ENCODE measurements at regions not wholly inside any gene's neighbourhood (a gene's known extent, or its start where the extent isn't known, plus 50 kb on each side); places are given as distances from the start of the nearest gene placed in this dataset.

DNA sequence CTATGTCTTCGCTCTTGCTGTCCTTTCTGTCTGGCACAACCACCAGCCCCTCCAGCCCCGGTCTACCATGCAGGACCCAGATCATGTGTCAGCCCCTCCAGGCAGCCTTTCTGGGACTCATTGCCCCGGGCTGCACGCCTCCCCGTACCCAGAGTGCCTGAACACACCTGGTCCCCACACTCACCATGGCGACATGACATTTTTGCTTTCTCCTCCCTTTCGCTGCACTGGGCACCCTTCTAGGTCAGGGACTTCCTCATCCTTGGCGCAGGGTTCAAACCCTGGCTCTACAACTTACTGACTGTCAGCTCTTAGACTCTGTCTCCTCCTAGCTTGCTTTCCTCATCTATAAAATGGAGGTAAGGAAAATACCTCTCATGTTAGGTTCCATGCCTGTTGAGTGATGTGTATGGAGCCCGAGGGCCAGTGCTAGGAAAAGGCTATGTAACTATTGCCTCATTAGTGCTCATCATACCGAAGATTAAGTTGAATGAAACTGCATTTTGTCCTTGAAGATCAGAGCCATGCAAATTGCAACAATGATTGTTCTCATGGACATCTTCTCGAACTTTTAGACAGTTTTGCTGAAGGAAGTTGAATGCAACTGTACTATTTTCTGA lies 49.7 kb upstream of the TIAM2 start:
- TF ChIP-seq, protein P1, sequence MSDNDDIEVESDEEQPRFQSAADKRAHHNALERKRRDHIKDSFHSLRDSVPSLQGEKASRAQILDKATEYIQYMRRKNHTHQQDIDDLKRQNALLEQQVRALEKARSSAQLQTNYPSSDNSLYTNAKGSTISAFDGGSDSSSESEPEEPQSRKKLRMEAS (IDR thresholded peaks at IDR 0.05; ENCODE audit: insufficient read depth, insufficient read length), result no peak
- TF ChIP-seq, protein P2, sequence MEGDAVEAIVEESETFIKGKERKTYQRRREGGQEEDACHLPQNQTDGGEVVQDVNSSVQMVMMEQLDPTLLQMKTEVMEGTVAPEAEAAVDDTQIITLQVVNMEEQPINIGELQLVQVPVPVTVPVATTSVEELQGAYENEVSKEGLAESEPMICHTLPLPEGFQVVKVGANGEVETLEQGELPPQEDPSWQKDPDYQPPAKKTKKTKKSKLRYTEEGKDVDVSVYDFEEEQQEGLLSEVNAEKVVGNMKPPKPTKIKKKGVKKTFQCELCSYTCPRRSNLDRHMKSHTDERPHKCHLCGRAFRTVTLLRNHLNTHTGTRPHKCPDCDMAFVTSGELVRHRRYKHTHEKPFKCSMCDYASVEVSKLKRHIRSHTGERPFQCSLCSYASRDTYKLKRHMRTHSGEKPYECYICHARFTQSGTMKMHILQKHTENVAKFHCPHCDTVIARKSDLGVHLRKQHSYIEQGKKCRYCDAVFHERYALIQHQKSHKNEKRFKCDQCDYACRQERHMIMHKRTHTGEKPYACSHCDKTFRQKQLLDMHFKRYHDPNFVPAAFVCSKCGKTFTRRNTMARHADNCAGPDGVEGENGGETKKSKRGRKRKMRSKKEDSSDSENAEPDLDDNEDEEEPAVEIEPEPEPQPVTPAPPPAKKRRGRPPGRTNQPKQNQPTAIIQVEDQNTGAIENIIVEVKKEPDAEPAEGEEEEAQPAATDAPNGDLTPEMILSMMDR (IDR thresholded peaks at IDR 0.05; ENCODE audit: extremely low read depth in 1 of 2, insufficient read depth in 1 of 2, low read depth in 1 of 2, low read length in 2 of 2), result no peak
- no peak for TF ChIP-seq EZH2 (IDR thresholded peaks at IDR 0.05; ENCODE audit: borderline replicate concordance, low read depth, low read length, severe bottlenecking)
